HG03342 (cell line): ENCODE measurements at regions not wholly inside any gene's neighbourhood (a gene's known extent, or its start where the extent isn't known, plus 50 kb on each side); places are given as distances from the start of the nearest gene placed in this dataset.

Experiments
- ATAC-seq: cut with Tn5 transposase; IDR thresholded peaks from one replicate; pipeline ENCODE4 v1.9.1; 2021; ENCODE audit warnings: mild to moderate bottlenecking, moderate library complexity; ENCODE audit not compliant: unreplicated experiment

DNA sequence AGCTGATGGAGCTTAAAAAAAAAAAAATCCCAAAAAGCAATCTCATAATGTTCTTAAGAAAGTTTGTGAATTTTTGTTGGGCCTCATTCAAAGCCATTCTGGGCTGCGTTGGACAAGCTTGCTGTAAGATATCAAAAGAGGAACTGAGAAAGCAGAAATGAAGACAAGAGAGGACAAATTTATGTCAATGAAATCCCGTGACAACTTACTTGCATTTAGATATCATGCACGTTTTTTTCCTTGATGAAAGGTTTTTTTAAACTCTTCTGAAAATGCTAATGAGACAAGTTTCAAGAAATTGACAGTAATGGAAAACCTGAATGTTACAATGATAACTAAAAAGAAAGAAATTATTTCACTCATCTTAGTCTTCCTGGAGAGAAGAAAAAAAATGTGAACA lies 662.9 kb downstream of the SQOR start:
- ATAC-seq, result peak; percentile 81

DNA sequence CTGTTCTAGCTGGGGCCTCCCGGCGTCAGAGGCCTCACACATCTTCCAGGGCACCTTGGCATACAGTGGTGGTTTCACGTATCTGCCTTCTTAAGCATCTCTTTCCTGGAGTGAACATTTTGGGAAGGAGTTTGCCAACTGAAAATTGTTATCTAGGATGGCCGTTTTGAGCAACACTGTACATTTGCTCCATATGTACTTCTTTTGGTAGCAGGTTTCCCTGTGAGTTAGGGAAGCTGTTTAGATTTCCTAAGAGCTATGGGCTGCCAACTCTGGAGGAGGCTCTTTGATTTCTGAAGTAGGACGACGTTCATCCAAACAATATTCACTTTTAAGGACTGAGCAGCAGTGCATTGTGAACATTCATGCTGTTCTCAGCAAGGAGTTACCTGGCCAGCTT lies 665.9 kb downstream of the SQOR start:
- no peak for ATAC-seq

DNA sequence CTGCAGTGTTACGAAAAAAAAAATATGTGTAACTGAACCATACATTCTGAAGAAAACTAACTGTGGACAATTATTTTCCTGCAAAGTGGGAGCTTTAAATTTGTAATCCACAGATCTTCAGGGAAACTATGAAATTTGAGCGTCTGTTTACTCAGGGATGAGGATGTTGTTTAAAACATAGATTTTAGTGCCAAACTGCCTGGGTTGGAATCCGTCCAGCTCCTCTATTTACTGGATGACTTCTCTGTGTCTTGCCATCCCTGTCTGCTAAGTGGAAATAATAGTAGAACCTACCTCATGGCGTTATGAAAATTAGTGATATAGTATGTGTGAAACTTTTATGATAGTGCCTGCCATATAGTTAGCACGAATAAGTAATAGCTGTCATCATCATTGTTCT lies 666.5 kb downstream of the SQOR start:
- no peak for ATAC-seq

DNA sequence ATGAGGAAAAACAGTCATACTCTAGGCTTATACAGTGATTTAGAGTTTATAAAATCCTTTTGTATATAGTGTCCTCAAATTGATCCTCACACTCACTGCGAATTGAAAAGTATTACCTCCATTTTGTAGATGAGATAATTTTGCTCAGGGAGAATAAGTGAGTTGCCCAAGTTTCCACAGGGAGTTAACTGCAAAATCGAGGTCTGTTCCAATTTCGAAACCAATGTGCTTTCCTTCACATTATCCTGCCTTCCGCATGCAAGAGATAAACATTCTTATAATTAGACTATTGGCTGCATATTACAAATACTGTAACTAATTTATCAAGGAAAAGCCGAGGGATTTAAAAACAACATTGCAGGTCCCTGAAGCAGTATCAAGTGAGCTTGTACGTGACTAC lies 667.0 kb downstream of the SQOR start:
- ATAC-seq, result no peak

DNA sequence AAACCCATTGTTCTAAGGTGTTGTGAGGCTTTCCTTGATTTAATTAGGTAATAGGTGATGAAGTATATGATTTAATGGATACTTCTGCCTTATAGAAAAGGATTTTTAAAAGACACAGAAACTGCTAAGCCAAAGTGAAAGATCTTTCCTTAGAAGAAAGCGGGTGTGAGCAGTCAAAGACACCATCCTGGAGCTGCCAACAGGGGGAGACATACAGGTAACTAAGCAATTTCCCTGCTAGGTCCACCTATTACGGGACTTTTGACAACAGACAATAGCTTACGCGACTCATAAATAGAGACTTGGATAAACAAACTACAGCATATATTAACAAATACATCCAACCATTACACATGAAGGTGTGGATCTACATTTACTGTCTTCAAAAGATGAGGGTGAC lies 669.5 kb downstream of the SQOR start:
- ATAC-seq, result no peak

DNA sequence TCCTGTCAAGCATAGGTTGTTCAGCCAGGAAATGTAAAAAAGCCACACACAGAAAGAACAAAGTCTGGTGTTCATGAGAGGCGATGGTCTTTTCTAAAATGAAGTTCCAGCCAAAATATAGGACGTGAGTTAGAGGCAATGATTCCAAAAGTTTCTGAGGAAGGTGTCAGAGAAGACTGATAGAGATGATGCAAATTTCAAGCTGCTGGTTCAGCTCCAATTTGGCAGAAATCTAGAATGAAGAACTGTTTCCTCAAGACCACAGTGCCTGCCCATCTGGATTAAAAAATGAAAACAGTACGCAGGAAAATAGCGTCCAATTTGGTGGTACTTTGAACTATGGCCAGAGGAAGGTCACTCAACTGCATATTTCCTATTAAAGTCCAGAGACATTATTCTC lies 672.9 kb downstream of the SQOR start:
- ATAC-seq, result no peak

DNA sequence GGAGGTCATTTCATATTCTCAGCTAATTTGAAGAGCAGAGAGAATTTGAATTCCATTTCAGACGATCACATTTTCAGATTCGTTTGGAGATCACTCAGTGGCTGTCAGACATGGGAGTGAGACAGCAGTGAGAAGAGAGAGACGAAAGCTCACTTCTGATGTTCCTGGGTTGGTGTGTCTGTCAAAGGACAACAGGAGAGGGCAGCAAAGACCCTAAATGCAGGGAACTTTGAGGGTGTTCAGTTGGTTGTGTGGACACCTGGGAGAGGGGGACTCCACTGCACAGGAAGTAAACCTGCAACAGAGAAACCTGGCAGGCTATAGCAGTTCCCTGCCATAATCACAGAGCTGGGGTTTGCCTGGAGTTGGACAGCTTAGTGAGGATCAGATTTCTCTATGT lies 675.1 kb downstream of the SQOR start:
- no peak for ATAC-seq

DNA sequence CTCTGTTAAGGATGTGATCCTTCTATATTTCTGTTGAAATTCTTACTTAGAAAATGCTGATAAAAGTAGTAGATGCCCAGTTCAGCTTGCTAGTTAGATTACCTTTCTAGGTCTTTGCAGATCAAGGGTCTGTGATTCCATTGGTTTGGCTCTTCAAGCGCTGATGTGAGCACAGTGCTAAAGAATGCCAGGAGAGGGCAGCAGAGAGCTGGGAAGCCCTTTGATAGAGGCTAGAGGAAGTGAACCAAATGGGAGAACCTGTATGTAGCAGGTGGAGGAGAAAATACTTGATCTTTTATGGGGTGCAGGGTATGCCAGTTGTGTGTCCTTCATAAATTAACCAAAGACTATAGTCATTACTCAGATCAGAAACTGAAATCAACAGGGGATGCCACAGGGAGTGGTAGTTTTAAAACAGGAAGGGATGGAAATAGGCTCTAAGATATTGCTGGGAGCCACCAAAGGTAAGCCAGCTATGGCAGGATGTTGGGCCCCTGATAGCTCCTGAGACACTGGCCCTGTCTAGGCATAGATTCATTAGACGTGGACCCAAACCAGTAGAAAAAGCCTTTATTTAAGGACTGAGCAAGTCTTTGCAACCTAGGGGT lies 677.4 kb downstream of the SQOR start:
- peak; percentile 98 for ATAC-seq

DNA sequence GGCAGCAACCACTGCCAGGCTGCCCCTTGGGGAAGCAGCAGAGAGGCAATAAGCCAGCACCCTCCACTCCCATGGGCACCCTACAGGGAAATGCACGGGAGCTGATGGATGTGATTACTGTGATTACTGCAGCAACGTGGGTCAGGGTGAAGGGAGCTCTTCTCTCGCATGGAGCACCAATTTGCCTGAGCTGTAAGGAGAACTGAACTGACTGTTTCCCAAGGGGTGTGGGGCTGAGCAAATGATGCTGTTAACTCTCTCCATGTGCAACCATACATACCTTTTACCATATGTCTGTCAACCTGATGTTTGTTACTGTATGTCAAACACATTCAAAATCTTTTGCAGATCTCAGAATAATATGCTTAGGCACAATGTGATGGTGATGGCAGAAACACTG lies 680.6 kb downstream of the SQOR start:
- no peak for ATAC-seq

DNA sequence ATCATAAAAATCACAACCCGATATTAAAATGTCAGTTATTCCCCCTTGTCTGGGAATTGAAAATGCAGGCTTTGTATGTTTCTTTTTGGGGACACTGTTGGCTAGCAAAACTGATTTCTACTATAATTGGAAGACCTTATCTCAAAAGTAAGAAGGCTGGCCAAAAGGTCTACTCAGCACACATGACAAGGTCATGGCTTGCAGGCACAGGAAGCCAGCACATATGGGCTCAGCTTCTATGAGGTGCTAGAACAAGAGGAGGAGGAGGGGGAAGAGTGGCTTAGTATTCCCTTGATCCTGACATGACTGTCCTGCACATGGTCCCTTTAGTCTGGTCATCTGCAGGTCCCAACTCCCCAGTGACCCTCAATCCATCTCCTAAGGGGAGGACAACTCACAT lies 681.2 kb downstream of the SQOR start:
- no peak for ATAC-seq

DNA sequence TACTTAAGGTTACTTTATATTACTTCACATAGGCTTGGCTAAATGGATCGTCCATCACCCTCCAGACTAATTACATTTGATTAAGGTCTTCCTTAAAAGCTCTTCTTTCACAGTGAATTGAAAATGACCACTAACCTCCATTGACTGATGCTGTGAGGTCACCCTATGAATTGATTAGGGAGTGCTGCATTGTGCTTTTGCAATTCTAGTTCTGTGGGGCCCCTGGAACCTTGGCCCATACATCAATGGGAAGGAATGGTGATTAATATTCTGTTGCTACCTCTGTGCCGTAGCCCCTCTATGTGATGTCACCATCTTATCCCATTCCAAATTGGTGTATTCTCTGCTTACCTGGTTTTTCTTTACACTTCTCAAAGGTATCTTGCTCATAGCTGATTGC lies 682.2 kb downstream of the SQOR start:
- no peak for ATAC-seq

DNA sequence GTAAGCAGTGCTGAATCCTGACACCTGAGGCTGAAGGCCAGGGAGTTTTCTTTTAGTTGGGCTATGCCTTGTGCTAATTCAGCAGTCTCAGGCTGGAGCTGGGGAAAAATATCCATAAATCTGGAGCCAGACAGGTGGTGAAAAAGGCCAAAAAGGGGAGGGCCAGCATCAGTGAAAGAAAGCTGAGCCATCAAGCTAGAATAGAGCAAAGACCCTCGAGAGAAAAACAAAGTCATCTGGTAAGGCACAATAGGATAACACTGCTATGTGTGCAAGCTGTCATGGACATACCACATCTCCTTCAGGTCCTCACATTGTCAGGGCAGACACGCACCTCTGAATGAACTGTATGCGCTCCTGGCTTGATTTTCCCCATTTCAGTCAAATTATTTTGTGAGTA lies 687.9 kb downstream of the SQOR start:
- ATAC-seq, result no peak

DNA sequence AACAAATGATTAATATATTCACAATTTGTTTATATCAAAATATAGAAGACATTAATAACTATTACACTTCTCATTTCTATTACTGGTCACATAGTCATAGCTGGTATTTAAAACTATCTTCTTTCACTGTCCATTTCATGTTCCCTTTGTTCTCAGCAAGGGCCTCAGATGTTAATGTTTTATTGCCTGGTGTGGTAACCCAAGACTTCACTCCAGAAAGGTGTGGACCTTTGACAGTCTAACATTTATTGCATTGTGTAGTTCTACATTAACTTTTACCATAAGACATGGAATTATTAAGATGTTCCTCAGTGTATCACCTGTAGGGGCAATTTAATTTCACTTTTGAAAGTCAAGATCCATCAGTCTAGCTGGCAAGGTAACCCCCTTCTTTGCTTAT lies 691.3 kb downstream of the SQOR start:
- ATAC-seq, result no peak

DNA sequence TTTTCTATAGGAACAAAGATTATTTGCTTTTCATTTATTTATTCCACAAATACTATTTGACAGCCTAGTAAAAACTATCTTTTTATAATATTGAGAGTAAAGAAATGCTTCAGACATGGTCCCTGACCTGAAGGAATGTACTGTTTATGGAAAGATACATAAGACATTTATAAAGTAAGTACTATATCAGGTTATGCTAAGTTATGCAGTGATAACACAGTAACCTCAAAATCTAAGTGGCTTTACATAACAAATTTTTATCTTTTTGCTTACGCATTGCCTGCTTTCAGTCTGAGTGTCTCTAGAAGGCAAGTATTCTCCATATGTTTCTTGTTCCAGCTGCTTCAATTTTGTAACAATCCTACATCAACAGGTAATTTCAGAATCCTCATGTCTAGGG lies 694.0 kb downstream of the SQOR start:
- no peak for ATAC-seq

DNA sequence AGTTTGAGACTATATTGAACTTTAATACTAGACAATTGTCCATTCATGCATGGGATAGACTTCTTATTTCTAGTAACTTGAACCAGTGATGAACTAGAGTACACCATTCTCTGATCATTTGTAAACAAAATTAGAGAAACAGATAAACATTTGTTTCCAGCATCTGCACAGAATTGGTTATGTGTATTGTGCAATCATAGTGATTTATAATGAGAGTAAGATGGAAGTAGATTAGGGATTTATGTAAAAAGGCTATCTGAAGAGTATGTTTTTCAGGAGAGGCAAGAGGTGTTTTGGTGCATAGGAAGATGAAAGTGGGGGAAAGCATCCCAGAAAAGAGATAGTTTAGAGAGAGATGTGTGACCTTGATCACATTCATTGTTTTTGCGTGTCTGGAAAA lies 695.0 kb downstream of the SQOR start:
- ATAC-seq, result no peak

DNA sequence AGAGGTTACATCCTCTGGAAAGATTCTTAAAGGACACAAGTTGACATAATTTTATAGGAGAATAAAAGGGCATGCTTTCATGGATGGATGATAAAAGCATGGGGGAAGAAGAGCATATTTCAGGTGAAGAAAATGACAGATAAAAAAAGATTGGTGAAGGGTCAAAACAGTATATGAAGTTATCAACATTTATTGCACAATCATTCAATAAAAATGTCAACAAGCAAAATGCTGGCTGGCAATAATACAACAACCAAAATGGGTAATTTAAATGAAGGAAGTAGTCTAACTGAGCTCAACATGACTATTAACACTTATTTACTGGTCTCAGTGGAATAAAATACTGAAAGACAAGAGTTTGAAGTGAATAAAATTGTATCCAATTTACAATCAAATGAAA lies 696.7 kb downstream of the SQOR start:
- no peak for ATAC-seq

DNA sequence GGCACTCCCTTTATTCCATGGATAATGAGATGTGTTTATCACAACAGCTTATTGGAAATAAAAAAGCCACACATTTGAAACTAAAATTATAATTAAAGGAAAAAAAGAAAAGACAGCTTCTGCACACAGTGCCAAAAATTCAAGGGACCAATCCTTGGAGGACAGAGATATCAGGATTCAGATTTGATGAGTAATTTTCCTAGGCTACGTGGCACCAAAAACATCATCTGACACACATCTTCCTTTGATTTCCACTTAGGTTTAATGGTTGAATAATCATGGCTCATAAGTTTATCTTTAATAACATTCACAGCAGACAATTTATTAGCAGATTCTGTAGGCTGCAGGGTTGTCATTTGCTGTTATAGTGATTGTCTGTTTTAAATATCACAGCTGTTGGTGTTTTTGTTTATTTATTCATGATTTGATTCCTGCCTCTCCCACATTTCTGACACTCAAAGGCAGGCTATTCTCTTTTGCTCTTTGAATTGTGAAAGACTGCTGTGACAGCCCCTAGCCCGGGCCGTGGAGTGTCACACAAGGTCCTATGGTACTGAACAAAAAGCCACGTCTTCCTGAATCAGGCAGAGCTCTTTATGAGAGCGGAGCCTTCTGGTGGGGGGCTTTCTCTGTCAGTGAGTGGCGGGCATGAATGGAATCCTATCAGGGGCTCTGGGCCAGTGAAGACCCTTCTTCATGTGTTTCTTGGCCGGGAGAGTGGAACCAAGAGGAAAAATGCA lies 708.5 kb downstream of the SQOR start:
- ATAC-seq, result no peak

DNA sequence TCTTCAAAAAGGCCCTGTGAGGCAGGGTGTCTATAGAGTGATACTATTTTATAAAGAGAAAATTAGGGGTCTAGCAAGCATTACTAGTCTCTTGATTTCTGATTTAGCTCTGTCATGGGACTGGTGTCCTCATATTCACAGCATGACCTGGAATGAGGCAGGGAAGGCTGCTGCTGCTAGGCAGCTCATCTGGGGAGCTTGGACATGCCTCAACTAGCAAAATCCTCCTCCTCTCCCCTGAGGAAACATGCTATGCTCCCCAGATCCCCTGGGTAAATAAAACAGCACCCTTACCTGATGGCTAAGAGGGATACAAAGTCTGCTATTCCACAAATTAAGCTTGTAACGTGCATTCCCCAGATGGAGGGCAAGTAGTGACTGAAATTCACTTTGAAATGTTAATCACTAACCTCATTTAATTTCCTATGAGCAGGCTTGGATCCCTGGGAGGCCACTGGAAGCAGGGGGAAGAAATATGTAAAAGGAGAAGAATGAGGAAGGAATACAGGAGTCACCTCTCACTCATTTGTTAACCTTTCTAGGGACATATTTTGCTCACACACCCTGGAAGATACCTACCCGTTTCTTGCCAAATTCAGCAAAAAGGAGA lies 709.4 kb downstream of the SQOR start:
- no peak for ATAC-seq

DNA sequence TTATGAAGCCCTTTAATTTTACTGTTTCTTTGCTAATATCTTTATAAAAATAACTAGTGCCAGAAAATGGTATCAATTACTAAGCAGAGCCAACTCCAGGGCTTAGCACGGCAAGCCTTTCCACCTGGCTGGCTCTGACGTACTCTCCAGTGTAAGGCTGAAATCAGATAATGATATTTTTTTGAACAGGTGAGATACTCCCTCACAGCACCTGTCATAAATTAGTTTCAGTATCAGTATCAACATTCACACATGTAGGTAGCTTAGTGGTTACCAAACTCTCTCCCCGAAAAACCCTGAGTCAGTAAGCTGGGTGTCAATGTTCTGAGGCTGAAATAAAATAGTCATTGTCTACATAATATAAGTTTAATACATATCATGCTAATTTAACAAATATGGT lies 710.1 kb downstream of the SQOR start:
- ATAC-seq, result no peak

DNA sequence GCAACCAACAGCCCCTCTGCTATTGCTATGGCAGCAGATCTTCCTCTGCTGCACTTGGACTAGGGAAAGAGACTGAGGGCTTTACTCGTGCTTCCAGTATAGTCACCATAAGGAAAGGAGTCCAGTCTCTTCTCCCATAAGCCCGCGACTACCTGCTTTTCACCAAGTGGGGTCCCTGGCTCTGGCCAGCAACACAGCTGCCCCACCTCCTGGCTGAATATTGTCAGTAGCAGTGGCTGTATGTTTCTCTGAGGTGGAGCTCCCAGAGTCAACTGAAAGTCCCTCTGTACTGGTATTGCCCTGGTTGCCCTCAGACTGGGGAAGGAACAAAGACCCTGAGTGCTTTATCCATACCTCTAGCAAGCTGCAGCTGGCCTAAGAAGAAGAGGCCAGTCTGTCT lies 719.6 kb downstream of the SQOR start:
- no peak for ATAC-seq

DNA sequence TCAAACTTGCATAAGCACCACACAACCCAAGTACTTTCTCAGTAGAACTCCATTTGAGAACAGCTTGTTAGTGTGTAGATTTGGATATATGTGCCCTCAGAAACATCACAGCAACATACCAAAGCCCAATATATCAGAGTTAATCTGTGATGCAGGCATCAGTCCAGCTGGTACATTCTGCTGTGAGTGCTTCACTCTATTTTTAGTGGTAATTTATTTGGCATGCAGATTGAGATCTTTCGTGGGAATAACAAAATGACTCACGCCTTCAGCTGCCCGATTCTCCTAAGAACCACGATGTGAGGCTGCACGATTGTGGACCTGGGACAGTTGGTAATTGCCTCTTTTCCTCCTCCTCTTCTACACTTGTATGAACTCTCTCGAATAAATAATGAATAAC lies 730.7 kb downstream of the SQOR start:
- no peak for ATAC-seq

DNA sequence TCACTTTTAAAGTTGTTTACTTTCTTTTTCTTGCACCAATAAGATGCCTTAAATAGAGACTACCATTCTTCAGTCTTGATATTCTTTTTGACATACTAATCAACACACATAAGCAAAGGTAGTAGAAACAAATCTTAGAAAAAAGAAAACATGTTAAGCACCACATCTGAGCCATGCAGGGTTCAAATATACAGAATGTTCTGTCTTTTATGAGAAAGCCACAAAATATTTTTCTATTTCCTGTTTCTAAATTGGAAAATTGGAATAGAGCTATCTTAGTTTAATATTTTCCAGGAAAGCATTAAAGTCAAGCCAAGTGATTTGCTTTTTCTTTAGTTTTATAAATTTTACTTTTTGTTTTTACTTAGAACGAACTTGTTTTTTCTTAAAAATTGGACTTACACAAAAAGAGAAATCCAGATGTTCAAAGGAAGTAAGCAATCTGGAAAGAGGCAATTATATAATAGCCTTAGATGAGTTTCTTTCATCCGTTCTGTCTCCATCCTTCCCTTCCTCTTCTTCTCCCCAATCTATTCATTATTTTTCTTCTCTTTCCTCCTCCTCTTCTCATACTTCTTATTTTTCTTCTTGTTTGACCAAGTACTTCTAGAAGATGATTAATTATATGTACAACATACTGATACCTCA lies 731.7 kb downstream of the SQOR start:
- no peak for ATAC-seq
